ENCODE measurements at regions not wholly inside any gene's neighbourhood (a gene's known extent, or its start where the extent isn't known, plus 50 kb on each side); places are given as distances from the start of the nearest gene placed in this dataset.
"Not testable (repeated sequence)": the region's sequence is repeated elsewhere in the genome, so short reads cannot be mapped to it uniquely, and the experiment has no call there.

DNA sequence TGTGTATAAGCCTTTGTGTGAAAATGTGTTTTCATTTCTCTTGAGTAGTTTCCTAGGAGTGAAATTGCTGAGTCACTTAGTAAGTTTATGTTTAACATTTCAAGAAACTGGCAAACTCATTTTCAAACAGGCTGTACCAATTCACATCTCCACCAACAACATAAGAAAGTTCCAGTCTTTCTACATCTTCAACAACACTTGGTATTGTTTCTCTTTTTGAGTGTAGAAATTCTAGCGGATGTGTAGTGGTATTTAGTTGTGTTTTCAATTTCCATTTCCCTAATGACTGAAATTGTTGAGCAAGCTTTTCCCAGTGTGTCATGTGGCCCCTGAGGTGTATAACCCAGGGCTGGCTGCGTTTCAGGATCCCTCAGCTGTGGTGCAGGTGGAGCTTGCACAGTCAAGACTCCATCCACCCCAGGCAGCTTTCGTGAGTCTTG is 258.5 kb downstream of the PDCD6IP start:
- no peak for DNase-seq (ENCODE audit: low read depth in 2 of 2)

DNA sequence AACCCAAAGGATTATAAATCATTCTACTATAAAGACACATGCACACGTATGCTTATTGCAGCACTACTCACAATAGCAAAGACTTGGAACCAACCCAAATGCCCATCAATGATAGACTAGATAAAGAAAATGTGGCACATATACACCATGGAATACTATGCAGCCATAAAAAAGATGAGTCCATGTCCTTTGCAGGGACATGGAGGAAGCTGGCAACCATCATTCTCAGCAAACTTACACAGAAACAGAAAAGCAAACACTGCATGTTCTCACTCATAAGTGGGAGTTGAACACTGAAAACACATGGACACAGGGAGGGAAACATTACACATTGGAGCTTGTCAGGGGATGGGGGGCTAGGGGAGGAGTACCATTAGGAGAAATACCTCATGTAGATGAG is 262.6 kb downstream of the PDCD6IP start:
- not testable (repeated sequence) for DNase-seq (ENCODE audit: low read depth in 2 of 2)

DNA sequence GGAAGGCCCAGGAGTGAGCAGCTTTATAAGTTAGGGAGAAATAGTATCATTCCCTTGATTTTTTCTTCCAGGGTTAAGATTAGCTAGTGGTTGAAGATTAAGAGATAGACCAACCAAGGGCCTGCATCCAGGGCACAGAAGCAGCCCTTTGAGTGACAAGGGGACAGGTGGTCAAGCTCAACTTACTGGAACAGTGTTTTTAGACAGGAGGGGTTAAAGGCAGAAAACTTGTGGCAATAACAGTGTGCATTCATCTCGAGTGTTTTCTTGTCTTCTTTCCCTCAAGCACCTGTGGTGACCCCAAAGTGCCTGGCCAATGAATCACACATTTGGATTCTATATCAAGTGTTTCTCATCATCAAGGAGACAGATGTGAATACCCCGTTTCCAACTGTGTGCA is 267.5 kb downstream of the PDCD6IP start:
- no peak for DNase-seq (ENCODE audit: low read depth in 2 of 2)

DNA sequence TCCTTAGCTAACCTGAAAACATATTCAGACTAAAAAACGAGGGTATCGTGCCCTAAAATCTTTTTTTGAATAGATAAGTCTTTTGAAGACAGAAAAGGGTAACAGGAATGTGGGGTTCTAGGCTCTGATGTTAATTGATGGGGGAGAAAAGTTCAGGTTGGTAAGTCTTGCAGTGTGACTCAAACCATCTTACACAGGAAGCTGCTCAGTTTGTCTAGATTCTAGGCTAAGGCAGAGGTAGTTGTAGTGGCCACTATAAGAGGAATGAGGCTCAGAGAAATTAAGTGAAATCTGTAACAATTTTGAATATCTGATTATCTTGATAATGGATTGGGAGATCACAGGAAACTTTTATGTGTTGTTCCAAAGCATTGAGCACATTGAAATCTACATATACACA is 267.9 kb downstream of the PDCD6IP start:
- DNase-seq (ENCODE audit: low read depth in 2 of 2), result no peak

DNA sequence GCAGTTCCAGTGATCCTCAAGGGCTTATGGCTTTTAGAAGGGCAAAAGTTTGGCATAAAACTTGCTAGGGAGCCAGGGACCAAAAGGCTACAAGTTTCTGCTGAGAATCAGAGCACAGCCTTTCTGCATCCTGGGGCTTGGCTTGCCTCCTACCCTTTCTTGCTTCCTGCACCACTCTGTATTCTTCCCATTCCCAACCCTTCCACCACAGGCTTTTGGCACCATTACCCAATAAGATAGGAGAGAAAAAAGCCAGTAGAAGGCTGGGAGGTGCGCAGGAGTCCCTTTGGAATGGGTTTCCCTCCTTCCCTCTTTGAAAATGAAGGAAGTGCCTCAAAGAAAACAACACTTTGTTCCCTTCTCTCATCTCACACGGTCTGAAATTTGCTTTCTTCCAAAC is 268.6 kb downstream of the PDCD6IP start:
- no peak for DNase-seq (ENCODE audit: low read depth in 2 of 2)

DNA sequence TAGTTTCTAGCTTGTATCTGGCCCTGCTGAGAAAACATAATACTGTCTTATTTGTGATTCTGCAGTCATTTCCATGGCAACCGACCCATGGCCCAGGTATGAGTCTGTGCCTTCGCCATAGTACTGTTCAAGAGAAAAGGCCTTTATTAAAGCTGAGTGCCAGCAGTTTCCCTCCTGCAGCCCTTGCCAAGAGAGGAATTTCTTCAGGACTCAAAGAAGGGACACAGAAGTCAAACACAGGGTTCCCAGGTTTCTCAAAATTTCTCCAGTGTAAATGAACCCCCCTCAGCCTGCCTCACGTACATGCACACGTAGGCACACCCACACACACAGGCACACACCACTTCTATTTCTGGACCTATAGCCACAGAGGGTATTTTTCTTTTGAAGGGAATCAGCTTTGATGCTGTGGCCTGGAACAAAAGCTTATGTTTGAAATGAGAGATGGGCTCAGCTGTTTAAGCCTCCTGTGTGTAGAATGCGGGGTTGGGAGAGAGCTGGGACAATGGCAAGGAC is 269.2 kb downstream of the PDCD6IP start:
- no peak for DNase-seq (ENCODE audit: low read depth in 2 of 2)

DNA sequence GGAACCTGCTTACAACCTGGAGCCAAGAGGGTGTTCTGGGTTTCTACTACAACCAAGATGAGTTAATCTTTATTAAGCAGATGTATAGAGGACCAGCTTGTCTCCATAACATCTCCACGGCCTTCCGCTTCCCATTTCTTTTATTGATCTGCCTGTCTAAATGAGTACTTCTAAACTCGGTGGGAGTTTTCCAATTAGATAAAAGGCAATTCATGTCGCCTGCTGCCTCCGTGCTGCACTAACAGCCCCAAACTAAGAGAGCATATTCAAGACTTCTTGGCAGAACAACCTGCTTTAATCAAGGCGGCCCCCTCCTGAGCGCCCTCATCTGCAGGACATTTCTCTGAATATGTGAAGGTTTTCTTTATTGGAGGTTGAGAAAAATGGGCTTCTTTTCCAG is 270.1 kb downstream of the PDCD6IP start:
- no peak for DNase-seq (ENCODE audit: low read depth in 2 of 2)

DNA sequence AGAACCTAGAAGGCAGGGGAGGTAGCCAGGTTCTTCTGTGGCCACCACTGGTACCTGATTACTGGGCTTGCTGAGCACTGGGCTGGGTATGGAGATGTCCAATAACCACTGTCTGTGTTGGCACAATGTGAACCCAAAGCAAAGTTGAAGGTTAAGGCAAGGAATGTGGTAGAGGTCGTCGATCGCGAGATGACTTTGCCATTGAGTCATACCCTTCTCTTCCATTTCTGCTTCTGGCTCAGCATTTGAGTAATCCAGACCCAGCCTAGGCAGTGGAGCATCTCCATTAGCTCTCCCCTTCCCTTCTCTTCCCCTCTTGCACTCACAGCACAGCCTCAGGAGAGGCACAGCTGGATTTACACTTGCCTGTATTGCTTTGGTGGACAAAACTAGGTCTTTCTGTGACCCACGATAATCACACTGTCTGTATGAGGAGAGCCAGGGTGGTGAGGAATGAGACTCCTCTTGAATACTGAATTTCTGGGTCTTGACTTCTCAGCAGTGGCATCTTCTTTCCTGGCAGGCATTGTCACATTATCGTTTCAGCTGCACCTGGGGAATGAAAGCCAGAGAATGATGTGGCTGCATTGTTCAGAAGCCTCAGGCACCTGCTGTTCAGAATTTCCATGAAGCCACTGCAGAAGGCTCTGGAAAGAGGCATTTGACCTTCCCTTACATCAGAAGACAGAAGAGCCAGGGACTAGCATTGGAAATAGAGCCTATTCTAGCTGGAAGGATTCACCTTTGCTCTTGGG is 272.6 kb downstream of the PDCD6IP start:
- DNase-seq (ENCODE audit: low read depth in 2 of 2), result no peak

DNA sequence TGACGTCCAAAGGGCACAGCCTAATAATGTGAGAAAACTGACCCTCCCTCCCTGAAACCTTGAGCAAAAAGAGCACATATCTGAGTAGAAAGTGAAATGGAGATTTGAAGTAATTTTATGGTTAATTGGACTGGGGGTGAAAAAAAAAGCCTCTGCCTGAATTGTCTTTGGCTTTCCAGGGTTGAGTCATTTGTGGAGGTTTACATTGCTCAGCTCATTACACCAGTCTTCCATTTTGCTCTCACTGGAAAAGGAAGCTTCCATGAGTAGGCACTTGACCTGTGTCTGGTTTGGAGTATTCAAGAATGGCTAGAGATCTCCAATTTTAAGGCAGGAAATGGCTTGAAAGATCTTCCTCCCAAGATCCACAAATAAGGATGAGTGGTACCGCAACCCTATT is 273.9 kb downstream of the PDCD6IP start:
- DNase-seq (ENCODE audit: low read depth in 2 of 2), result no peak

DNA sequence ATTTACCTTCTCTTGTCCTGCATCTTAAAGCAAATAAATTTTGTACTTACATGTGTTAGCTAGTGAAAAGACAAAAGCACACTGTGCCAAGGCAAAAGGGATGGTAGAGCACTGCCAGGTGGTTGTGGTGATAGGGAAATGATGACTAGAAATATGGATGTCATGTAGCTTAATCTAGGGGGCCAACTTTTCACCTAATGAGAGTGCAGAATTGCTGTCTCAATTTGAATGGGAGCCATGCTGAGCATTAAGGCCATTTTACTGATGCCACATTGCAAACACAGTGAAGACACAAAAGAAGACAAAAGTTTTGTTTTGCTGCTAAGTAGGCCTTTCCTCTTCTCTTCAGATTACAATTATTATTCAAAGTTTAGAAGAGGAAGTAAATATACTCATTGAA is 274.7 kb downstream of the PDCD6IP start:
- DNase-seq (ENCODE audit: low read depth in 2 of 2), result no peak

DNA sequence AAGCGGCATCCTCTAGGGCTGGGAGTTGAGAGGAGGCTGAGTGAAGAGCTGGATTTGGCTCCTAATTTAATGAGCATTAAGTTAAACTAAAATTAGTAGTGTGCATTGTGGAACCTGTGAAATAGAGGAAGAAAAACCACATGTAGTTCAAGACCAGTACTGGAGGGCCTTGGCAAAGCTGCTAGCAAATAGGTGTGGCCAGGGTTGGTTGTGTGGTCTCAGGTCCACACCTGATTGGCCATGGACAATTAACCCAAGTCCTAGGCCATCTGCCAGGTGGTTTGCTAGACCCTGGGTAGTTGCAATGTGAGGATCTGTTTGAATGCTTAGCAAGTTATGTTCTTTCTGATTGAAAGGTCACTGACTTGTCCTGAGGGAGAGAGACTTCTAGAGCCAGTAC is 275.5 kb downstream of the PDCD6IP start:
- DNase-seq (ENCODE audit: low read depth in 2 of 2), result no peak

DNA sequence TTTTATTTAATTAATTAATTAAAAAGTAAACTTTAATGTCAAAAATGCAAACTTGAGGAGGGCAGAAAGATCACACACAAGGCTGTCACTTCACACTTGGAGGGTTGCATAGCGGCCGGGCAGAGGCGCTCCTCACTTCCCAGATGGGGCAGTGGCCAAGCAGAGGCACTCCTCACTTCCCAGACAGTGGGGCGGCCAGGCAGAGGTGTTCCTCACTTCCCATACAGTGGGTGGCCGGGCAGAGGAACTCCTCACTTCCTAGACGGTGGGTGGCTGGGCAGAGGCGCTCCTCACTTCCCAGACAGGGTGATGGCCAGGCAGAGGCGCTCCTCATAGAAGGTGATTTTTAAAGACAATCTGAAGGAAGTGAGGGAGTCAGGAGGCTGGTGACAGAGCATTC is 277.5 kb downstream of the PDCD6IP start:
- no peak for DNase-seq (ENCODE audit: low read depth in 2 of 2)

DNA sequence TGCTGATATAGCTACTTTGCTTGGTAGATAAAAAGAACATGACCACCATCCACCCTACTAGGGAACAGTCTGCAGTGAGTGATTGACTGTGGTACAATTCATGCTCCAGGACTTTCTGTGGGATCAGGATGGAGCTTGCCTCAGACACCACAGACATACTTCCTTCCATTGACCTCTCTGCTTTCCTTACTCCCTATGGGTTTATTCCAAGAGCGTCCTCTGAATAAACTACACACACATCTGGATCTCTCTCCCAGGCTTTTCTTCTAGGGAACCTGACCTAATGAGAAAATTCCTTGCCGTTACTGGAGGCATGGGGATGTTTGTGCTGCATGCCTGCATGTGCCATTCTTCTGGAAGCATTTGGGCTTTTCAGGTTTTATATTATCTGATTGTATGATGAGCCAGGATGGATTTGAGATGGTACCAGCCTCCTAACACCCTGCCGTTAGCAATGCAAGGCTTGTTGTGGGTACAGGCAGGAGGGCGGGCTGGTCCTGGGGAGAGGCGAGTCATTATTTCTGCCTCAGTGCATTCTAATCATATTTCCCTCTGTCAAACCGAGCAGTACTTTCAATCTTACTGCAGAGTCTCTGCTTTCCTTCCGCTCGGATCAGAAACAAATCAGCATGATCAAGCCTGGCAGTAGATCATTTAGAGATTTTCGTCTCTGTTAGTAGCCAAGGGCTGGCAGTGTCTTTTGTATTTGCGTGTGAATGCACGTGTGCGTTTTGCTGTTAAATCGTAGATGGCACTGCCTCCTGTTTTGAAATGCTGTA is 279.2 kb downstream of the PDCD6IP start:
- no peak for DNase-seq (ENCODE audit: low read depth in 2 of 2)

DNA sequence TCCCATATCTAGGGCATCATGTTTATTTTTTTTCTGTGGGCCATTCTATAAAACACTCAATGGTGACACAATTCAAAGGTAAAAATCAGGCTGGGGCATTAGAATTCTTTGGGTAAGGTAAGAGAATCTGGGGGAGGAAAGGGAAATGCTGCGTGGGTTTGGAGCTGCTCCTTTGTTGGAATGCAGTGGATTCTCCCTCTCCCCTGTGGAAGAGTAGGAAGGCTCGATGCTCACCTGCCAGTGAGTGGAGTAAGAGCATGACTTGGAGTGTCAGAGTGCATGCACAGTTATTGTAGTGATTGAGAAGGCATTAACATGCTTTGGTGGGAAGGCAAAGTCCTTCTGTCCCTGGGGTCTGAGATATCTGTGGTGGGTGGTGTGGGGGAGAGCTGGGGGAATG is 280.0 kb downstream of the PDCD6IP start:
- no peak for DNase-seq (ENCODE audit: low read depth in 2 of 2)

DNA sequence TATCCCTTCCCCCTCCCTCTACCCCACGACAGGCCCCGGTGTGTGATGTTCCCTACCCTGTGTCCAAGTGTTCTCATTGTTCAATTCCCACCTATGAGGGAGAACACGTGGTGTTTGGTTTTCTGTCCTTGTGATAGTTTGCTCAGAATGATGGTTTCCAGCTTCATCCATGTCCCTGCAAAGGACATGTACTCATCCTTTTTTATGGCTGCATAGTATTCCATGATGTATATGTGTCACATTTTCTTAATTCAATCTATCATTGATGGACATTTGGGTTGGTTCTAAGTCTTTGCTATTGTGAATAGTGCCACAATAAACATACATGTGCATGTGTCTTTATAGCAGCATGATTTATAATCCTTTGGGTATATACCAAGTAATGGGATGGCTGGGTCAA is 281.4 kb downstream of the PDCD6IP start:
- DNase-seq (ENCODE audit: low read depth in 2 of 2), result not testable (repeated sequence)

DNA sequence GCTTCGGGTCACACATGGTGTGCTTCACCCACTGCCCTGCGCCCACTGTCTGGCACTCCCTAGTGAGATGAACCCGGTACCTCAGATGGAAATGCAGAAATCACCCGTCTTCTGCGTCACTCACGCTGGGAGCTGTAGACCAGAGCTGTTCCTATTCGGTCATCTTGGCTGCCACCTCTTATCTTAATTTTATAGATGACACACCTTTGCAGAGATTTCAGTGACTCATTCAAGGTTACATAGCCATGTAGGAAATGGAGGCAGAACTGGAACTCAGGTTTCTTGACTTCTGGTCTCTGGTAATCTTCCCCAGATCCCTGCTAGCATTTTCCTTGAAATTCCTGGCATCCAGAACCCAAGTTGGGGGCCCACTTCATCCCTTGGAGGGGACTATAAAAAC is 291.9 kb downstream of the PDCD6IP start:
- not testable (repeated sequence) for DNase-seq (ENCODE audit: low read depth in 2 of 2)

DNA sequence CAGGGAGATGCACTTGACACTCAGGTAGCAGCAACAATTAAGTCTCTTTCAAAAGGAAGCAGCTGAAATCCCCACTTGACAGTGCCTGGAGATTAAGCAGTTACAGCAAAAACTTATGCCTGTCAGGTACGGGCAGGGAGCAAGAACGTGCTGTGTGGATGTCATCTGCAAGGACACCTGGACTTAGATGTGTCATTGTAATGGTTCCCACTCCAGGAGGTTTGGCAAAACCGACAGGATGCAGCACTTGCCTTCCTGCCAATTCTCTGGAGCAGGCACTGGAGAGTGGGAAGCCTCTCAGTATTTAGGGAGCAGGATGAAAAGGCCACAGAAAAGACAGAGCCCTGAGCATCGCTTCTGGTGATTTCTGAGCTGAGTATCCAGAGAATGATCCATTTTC is 292.4 kb downstream of the PDCD6IP start:
- DNase-seq (ENCODE audit: low read depth in 2 of 2), result no peak

DNA sequence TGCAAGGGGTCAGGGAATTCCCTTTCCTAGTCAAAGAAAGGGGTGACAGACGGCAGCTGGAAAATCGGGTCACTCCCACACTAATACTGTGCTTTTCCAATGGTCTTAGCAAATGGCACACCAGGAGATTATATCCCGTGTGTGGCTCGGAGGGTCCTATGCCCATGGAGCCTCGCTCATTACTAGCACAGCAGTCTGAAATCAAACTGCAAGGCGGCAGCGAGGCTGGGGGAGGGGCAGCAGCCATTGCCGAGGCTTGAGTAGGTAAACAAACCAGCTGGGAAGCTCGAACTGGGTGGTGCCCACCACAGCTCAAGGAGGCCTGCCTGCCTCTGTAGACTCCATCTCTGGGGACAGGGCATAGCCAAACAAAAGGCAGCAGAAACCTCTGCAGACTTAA is 295.9 kb downstream of the PDCD6IP start:
- not testable (repeated sequence) for DNase-seq (ENCODE audit: low read depth in 2 of 2)

DNA sequence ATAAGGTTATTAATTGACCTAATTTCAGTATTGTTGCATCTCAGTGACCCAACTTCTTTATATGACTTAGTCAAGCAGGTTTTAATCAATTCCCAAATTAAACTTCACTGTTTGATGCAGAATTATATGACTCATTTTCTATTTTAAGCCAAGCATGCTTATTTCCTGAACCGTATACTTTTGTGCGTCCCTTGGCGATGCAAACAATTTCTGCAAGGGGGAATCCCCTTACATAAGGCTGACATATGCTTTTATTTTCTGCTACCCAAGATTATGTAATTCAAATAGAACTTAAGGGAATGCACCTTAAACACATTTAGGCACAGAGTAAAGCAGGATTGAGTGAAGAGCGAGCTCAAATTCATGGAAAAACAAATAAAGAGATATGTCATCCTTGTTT is 303.9 kb downstream of the PDCD6IP start:
- no peak for DNase-seq (ENCODE audit: low read depth in 2 of 2)

DNA sequence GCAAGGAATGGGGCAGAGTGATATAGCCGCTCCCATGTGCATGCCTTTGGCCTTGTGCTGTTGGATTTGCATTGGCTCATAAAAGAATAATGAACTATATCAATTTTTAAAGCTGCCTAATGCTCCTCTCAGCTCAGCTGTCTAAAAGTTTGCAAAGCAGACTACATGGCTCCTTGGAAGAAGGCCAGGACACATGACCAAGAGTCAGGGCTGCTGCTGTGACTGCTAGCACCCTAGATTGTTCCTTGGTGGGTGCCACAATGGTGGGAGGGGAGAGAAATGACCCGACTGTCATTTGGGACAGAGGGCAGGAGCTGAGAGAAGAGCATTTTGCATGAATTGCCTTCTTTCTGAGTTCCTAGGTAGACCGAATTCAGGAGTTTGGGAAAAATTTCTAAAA is 307.9 kb downstream of the PDCD6IP start:
- no peak for DNase-seq (ENCODE audit: low read depth in 2 of 2)

DNA sequence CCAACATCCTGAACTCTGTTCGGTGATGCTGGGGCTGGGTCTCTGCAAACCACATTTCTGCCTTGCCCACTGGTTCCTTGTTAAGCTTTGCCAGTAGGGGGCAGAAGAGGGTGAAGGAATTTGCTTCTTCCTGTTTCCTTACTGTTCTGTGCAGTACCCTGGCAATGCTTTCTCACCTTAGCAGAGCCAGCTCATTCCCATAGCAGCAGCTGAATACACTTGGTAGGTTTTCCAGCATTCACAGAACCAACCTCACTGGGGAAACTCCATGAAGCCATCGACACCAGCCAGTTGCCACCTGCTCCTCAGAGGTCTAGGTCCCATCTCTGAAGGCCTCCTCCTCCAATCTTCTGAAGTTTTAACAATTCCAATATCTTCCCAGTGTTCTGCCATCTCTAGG is 308.4 kb downstream of the PDCD6IP start:
- DNase-seq (ENCODE audit: low read depth in 2 of 2), result no peak

DNA sequence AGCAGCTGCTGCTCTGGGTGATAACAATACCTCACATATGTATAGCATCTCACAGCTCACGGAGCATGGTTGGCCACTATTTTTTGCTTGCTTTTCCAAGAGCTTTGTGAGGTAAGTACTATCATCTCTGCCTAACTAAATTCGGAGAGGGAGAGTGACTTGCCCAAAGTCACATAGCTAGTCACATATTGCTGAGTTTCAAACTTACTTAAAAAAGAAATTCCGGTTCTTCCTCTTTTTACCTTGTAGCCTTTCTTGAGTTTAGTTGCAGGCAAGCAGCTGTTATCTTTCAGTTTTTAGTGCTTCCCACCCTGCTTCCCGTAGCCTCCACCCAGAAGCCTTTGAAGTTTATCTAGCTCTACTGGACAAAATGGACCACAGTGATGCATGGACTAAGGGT is 309.2 kb downstream of the PDCD6IP start:
- DNase-seq (ENCODE audit: low read depth in 2 of 2), result no peak

DNA sequence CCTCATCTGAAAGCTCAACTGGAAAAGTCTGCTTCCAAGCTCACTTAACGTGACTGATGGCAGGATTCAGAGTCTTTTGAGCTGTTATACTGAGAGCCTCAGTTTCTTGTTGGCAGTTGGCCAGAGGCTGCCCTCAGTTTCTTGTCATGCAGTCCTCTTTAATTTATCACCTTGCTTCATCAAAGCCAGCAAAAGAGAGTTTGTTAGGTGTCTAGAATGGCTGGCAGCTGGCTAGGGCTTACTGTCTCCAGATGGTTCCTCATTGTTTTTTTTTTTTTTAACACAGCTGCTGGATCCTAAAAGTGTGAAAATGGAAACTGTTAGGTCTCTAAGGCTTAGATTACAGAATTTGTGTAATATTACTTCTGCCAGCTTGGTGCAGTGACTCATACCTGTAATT is 310.6 kb downstream of the PDCD6IP start:
- DNase-seq (ENCODE audit: low read depth in 2 of 2), result no peak
